GM10266 (cell line): ENCODE measurements at regions not wholly inside any gene's neighbourhood (a gene's known extent, or its start where the extent isn't known, plus 50 kb on each side); places are given as distances from the start of the nearest gene placed in this dataset.

Experiments
- DNase-seq: peaks from one replicate; pipeline ENCODE4 v3.0.0; 2012; ENCODE audit errors: extremely low spot score
- CTCF ChIP-seq: IDR thresholded peaks from 2 replicates; pipeline ENCODE4 v1.5.1; 2012; ENCODE audit warnings: mild to moderate bottlenecking, low read depth; ENCODE audit not compliant: control insufficient read depth, insufficient read depth; ENCODE audit errors: missing control alignments

- TF ChIP-seq CTCF, result no peak
Measured at GRCh38 chr7:84461093-84461492, 266.5 kb upstream of the SEMA3A start.

GRCh38 chr7:84455788-84456187 is 261.2 kb upstream of the SEMA3A start:
- no peak for DNase-seq
- TF ChIP-seq CTCF, result no peak

More at GRCh38 chr7:84461093-84461492, 266.5 kb upstream of the SEMA3A start:
- DNase-seq, result no peak

- DNase-seq, result no peak
- TF ChIP-seq CTCF, result no peak
Measured at GRCh38 chr7:84454174-84454959, 259.8 kb upstream of the SEMA3A start.

- TF ChIP-seq CTCF, result no peak
- no peak for DNase-seq
Measured at GRCh38 chr7:84452618-84453017, 258.0 kb upstream of the SEMA3A start.

- no peak for TF ChIP-seq CTCF
- DNase-seq, result no peak
Measured at GRCh38 chr7:84450772-84451171, 256.2 kb upstream of the SEMA3A start.

- DNase-seq, result no peak
- TF ChIP-seq CTCF, result no peak
Measured at GRCh38 chr7:84447636-84448293, 253.2 kb upstream of the SEMA3A start.

GRCh38 chr7:84446991-84447480 is 252.4 kb upstream of the SEMA3A start:
- no peak for TF ChIP-seq CTCF
- DNase-seq, result no peak
